ENCODE measurements at regions not wholly inside any gene's neighbourhood (a gene's known extent, or its start where the extent isn't known, plus 50 kb on each side); places are given as distances from the start of the nearest gene placed in this dataset.

DNA sequence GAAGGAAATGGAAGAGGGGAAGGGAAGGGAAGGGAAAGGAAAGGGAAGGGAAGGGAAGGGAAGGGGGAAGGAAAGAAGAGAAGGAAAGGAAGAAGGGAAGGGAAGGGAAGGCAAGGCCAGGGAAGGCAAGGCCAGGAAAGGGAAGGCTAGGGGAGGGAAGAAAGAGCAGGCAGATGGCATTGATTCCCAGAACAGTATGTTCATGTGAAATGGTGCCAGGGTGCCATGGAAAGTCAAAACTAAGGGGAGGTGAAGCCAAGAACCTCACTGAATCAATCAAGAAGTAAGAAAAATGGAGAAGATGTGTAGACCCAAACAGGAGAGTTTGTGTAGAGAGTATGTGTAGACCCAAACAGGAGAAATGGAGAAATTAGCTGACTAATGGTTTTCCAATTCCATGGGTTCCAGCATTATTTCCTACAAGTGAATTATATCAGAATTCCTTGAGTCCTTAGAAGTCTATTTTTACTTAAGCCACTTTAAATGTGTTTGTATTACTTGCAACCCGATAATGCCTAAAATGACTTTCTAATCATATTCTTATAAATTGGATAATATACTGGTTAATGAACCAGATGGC is 367.6 kb downstream of the TXNL1 start:
- TF ChIP-seq, protein P1, sequence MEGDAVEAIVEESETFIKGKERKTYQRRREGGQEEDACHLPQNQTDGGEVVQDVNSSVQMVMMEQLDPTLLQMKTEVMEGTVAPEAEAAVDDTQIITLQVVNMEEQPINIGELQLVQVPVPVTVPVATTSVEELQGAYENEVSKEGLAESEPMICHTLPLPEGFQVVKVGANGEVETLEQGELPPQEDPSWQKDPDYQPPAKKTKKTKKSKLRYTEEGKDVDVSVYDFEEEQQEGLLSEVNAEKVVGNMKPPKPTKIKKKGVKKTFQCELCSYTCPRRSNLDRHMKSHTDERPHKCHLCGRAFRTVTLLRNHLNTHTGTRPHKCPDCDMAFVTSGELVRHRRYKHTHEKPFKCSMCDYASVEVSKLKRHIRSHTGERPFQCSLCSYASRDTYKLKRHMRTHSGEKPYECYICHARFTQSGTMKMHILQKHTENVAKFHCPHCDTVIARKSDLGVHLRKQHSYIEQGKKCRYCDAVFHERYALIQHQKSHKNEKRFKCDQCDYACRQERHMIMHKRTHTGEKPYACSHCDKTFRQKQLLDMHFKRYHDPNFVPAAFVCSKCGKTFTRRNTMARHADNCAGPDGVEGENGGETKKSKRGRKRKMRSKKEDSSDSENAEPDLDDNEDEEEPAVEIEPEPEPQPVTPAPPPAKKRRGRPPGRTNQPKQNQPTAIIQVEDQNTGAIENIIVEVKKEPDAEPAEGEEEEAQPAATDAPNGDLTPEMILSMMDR (IDR thresholded peaks at IDR 0.05): no peak
- no peak for TF ChIP-seq POLR2AphosphoS5 (IDR thresholded peaks at IDR 0.05)
